HG03045 (cell line): ENCODE measurements at regions not wholly inside any gene's neighbourhood (a gene's known extent, or its start where the extent isn't known, plus 50 kb on each side); places are given as distances from the start of the nearest gene placed in this dataset.

ENCODE experiments used
- ATAC-seq: cut with Tn5 transposase; IDR thresholded peaks from one replicate; pipeline ENCODE4 v1.9.1; 2021; ENCODE audit warnings: mild to moderate bottlenecking, moderate library complexity; ENCODE audit not compliant: unreplicated experiment

GRCh38 chr2:81249152-81249551 is 944.6 kb upstream of the LRRTM1 start:
- ATAC-seq, result no peak

DNA sequence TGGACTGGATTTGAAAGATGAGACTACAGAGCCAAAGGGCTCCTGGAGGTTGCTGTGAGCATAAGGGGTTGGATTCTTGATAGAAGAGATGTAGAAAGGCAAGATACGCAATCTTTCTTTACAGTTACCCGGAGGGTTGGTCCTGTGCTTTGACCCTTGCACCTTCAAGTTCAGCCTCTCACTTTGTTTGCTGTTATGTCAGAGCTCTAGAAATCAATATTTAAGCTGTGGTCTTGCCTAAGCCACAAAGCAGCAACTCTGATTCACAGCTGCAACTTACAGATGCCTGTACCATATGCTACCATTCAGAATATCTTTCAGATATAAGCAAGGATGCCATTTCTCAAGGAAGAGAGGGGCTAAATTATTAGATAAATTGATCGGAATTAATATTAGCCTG is 943.1 kb upstream of the LRRTM1 start:
- no peak for ATAC-seq

- no peak for ATAC-seq
Observed at GRCh38 chr2:81242501-81242900, 937.9 kb upstream of the LRRTM1 start.

DNA sequence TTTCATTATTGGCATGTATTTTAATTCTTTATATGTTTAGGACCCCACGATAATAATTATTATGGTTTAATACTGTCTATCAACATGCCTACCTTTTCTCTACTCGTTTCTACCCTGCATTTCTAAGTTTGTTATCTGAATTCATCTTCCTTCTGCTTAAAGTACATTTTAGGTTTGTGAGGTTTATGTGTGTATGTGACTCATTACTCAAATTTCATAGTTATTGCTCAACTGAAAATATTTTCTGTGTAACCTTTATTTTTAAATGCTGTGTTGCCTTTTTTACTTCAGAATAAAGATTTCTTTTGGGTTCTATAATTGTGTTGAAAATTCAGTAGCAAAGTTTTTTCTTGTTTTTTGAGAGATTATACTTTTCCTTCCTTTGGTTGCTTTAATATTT is 933.9 kb upstream of the LRRTM1 start:
- ATAC-seq, result no peak

- no peak for ATAC-seq
Observed at GRCh38 chr2:81235601-81236000, 931.0 kb upstream of the LRRTM1 start.

DNA sequence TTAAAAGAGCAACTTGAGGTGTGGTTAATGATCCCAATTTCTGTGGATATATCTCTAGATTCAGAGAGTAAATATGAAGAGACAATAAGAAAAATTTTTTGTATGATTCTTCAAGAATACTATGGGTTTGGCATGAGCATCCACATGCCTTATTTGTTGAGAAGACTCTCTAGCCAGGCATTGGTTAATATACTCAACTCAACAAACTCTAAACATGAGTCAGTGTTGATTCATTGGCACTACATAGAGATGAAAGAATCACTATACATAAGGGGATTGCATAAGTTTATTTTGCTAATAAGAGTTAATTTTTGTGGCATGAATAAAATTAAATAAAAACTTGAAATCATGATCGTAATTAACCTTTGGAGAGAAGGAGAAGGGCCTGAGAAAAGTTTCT is 930.2 kb upstream of the LRRTM1 start:
- no peak for ATAC-seq

GRCh38 chr2:81225756-81226155 is 921.2 kb upstream of the LRRTM1 start:
- no peak for ATAC-seq

- no peak for ATAC-seq
Observed at GRCh38 chr2:81213598-81213997, 909.0 kb upstream of the LRRTM1 start.

- ATAC-seq, result no peak
Observed at GRCh38 chr2:81206216-81206615, 901.7 kb upstream of the LRRTM1 start.

- no peak for ATAC-seq
Observed at GRCh38 chr2:81196933-81197628, 892.5 kb upstream of the LRRTM1 start.

DNA sequence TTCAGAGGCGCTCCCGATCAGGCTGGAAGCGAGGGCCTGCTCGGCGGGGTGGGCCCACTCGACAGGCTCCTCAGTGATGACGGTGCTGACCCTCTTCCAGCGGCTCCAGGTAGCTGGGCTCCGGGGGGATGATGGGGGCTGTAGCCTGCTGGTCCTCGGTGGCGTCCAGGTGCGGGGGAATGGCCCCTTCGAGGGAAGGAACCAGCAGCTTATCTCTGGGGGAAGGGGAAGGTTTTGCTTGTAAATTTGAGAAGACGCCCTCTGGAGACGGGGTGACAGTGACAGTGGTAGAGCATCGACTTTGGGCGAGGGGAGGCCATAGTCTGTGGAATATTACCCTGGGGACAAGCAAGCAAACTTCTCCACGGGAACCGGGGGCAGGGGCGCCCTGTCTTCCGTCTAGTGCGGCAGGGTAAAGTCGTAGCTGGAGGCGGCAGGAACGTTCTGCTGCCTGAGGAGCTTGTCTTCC is 891.9 kb upstream of the LRRTM1 start:
- ATAC-seq, result no peak

- ATAC-seq, result no peak
Observed at GRCh38 chr2:81195774-81196382, 891.3 kb upstream of the LRRTM1 start.

DNA sequence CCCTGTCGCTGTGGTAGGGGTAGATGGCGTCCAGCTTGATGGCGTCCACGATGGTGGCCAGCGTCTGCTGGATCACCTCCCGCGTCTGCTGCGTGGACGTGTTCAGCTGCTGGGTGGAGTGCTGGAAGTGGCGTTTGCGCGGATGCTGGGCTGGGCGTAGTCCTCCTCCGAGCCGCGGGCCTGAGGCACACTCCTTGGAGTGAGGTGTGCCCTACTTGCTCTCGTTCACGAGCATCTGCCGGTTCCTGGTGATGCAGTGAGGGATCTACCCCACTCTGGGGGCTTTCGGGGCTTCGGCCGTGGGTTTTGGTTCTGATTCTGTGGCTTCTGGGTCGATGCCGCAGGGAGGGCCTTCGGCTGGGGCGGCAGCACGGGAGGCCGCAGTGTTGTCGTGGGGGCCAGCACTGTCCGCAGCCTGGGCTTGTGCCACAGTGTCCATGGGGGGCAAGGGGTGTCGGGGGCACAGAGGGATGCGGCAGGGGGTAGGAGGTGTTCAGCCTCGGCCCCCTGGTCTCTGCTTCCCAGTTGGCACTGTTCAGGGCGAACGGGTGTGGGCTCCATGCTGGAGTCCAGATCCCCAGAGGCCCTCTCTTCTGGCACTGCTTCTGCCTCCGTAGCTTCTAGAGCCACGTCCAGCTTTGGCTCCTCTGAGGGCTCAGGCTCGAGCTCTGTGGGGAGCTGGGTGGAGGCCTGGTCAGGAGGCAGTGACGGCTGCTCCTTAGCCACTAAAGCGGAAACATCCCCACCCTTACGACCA is 890.6 kb upstream of the LRRTM1 start:
- no peak for ATAC-seq

GRCh38 chr2:81194581-81194980 is 890.0 kb upstream of the LRRTM1 start:
- ATAC-seq, result no peak

GRCh38 chr2:81194176-81194575 is 889.6 kb upstream of the LRRTM1 start:
- ATAC-seq, result no peak

GRCh38 chr2:81181845-81182244 is 877.3 kb upstream of the LRRTM1 start:
- ATAC-seq, result no peak

- no peak for ATAC-seq
Observed at GRCh38 chr2:81171447-81171846, 866.9 kb upstream of the LRRTM1 start.

GRCh38 chr2:81163583-81163982 is 859.0 kb upstream of the LRRTM1 start:
- ATAC-seq, result no peak

DNA sequence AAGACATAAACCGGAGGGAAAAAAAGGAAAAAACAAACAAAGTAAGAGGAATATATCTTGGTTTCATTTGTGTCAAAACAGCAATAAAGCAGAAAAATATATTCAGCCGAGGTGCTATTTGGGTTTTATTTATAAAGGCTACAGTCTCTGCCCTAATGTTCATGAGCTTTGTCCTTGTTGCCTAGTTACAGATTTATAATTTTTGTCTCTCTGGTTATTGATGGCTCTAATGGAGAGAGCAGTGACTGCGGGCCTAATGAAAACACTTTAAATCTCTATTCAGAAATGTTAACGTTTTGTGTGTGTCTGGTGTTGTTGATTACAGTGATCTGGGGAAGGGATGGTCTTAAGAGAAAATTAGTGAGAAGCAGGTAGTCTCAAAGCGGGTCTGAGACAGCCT is 854.0 kb upstream of the LRRTM1 start:
- no peak for ATAC-seq

DNA sequence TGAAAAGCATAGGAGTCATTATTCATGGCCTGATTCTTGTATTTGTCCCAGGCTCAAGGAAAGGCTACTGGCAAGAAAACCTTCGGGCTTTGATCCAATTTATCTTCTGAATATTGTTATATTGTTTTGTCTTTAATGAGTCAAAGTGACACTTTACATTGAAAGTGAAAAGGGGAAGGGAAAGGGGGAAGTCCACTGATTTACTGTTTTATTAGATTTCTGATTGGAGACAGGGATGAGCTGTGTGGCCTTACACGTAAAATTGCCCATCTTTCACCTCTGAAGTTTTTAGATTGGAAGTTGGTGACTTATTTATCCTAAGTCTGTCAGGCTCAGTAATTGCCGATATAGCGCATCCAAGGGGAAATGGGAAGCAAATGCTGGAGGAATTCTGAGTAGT is 843.8 kb upstream of the LRRTM1 start:
- no peak for ATAC-seq

DNA sequence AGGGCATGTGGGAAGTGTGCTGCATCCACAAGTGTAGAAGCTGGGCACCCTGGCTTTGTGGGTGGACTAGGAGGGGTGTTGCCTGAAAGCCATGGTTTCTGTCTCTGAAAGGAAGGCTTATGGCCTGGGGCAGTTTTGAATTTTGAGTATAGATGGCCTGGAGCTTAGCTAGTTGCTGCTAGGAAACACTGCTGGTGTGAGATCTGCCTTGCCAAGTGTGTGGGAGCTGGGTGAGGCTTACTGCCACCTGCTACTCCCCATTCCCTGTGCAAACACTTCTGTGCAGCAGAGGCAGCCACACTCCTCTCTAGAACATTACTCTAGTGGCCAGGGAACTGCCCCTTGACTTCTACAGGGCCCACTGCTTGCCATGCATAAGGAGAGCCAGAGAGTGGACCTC is 831.7 kb upstream of the LRRTM1 start:
- ATAC-seq, result no peak

DNA sequence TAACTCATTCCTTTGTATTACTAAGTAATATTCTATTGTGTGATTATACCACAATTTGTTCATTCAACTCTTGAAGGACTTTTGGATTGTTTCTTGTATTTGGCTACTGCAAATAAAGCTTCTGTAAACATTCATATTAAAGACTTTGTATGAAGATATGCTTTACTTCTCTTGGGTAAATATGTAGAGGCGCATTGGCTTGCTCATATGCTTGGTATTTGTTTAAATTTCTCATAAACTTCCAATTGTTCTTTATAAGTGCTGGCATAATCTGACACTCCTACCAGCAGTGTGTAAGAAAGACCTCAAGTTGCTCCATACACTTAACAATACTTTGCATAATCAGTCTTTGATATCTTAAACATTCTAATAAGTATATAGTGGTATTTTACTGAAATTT is 792.8 kb upstream of the LRRTM1 start:
- no peak for ATAC-seq
